Sigmoid colon (tissue), 6 donors: ENCODE measurements at regions not wholly inside any gene's neighbourhood (a gene's known extent, or its start where the extent isn't known, plus 50 kb on each side); places are given as distances from the start of the nearest gene placed in this dataset.

Experiments used
- DNase-seq: peaks from one replicate; pipeline ENCODE4 v3.0.0-alpha.2; 2019
- H3K27ac ChIP-seq, 4 donors: fragments of 200-600 bp; sonication (generic); one replicate each; pipeline ENCODE4 v1.5.1; 2016 to 2019; ENCODE audit warnings: mild to moderate bottlenecking in 1 of 4
- H3K27me3 ChIP-seq, 3 donors: fragments of 200-600 bp; sonication (generic); one replicate each; pipeline ENCODE4 v1.5.1; 2019; ENCODE audit warnings: mild to moderate bottlenecking in 1 of 3
- H3K36me3 ChIP-seq, 4 donors: fragments of 200-600 bp; sonication (generic); one replicate each; pipeline ENCODE4 v1.5.1; 2016 to 2019
- H3K4me1 ChIP-seq, 4 donors: fragments of 200-600 bp; sonication (generic); one replicate each; pipeline ENCODE4 v1.5.1; 2017 to 2019
- H3K4me3 ChIP-seq, 4 donors: fragments of 200-600 bp; sonication (generic); one replicate each; pipeline ENCODE4 v1.5.1; 2017 to 2019; ENCODE audit warnings: mild to moderate bottlenecking in 2 of 4, moderate library complexity in 1 of 4
- H3K9me3 ChIP-seq, 4 donors: fragments of 200-600 bp in 3 of 4; sonication (generic) in 3 of 4; one replicate each; pipeline versions ENCODE4 v1.5.1 to v1.6.1; 2013 to 2019
- CTCF ChIP-seq, 4 experiments: fragments of 450-650 bp in 3 of 4; fragments of 200-600 bp in 1 of 4; IDR thresholded peaks; one replicate each; pipeline ENCODE4 v1.5.1; 2016 to 2019; ENCODE audit warnings: antibody characterized with exemption in 4 of 4, mild to moderate bottlenecking in 3 of 4, moderate library complexity in 2 of 4
- EP300 ChIP-seq, 4 donors: sonication (generic); formaldehyde crosslinking; IDR thresholded peaks; one replicate each; pipeline ENCODE4 v1.6.1; 2017; ENCODE audit warnings: antibody characterized with exemption in 4 of 4
- POLR2A ChIP-seq, 2 donors: fragments of 450-650 bp; IDR thresholded peaks; one replicate each; pipeline ENCODE4 v1.6.1; 2016; ENCODE audit warnings: antibody characterized with exemption in 2 of 2, mild to moderate bottlenecking in 2 of 2, moderate library complexity in 2 of 2
- POLR2AphosphoS5 ChIP-seq, 4 donors: sonication (generic); formaldehyde crosslinking; IDR thresholded peaks; one replicate each; pipeline ENCODE4 v1.6.1; 2017; ENCODE audit warnings: antibody characterized with exemption in 4 of 4
- WGBS, 2 donors: extraction: QIAGEN DNeasy Blood & Tissue Kit; methylation state at CpG; one replicate each; pipeline ENCODE4 v1.1.7; 2013; 5-methylcytosine and 5-hydroxymethylcytosine counted together
- intact Hi-C: fragments of 100-400 bp; cut with DNase I; formaldehyde crosslinking; loops from one replicate; pipeline ENCODE4 v1.15.1; 2023
- donor health status: healthy with polysubstance abuse.
- donor health status: healthy.

DNA sequence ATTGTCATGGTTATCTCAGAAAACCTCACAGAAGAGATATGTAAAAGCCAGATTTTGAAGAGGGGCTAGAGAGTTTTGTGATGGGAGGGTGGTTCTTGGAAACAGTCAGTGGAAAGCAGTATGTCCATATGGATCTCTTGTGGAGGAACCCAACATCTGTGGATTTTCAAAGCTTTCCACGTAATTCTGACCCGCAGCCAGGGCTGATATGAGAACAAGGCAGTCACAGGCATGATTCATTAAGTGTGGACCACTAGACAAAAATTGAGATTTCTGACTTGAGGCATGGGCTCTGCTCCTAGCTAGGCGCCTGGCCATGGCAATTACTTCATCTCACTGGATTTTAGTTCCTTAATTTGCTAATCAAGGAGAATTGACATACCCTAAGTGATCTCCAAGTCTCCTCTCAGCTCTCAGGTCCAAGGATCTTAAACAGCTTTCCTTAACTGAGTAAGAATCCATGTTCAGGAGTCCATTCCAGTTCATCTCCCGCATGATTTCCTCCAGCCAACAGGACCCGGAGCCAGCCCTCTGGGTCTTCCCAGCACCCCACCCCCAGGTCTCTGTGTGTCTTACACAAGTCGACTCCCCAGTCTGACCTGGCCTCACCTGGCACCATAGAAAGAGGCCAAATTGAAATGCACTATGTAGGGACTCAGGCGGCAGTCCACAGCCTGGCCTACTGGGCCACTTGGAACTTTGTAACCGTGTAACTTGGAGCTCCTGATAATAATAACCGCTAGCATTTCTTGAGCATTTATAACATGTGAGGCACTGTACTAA is 176.3 kb upstream of the PARP11 start:
- H3K4me3 ChIP-seq = no peak overlapping the region
- no peaks in the 10 kb centered on the region for H3K27me3 ChIP-seq
- 87 to 95% methylated on average over 9 of the region's 9 CpGs for WGBS, 2 donors
- DNase-seq = no peak
- no peaks in the 10 kb centered on the region for H3K4me1 ChIP-seq
- intact Hi-C loops = no loop called here
- no peaks in the 10 kb centered on the region for H3K36me3 ChIP-seq
- no peaks in the 10 kb centered on the region for H3K9me3 ChIP-seq
- H3K27ac ChIP-seq = no peak overlapping the region
- TF ChIP-seq POLR2A (IDR thresholded peaks at IDR 0.05) = no peak
- TF ChIP-seq EP300 (IDR thresholded peaks at IDR 0.05) = no peak
- no peak for TF ChIP-seq POLR2AphosphoS5 (IDR thresholded peaks at IDR 0.05)
- no peak for TF ChIP-seq CTCF (IDR thresholded peaks at IDR 0.05)

DNA sequence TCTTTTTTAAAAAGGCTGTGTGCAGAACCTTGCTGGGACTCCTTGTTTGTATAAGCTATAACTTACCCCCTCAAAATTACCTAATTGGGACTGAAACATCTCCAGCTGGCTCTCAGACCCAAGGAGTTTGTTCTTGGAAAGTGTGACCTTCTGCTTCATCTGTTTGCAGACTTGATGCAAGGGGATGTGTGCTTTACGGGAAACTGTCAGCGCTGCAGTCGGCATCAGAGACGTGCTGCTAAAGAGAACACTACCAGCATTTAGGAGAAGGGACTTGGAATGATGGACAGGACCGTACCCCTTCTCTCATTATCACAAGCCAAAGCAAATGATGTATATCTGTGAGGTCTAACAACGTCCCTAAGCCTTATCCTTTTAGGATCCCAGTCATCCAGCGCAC is 174.2 kb upstream of the PARP11 start:
- H3K4me1 ChIP-seq = no peaks in the 10 kb centered on the region
- WGBS, 2 donors = 94 to 95% methylated on average over 7 of the region's 7 CpGs
- no peak overlapping the region for H3K27ac ChIP-seq
- DNase-seq = no peak
- no peaks in the 10 kb centered on the region for H3K36me3 ChIP-seq
- TF ChIP-seq EP300 (IDR thresholded peaks at IDR 0.05) = no peak
- TF ChIP-seq POLR2A (IDR thresholded peaks at IDR 0.05) = no peak
- no peak for TF ChIP-seq POLR2AphosphoS5 (IDR thresholded peaks at IDR 0.05)
- no peak for TF ChIP-seq CTCF (IDR thresholded peaks at IDR 0.05)
- H3K27me3 ChIP-seq = no peaks in the 10 kb centered on the region
- intact Hi-C loops = no loop called here
- H3K4me3 ChIP-seq = no peak overlapping the region
- no peaks in the 10 kb centered on the region for H3K9me3 ChIP-seq

GRCh38 chr12:4046495-4046840 is 173.3 kb upstream of the PARP11 start:
- no peak for TF ChIP-seq POLR2AphosphoS5 (IDR thresholded peaks at IDR 0.05)
- TF ChIP-seq POLR2A (IDR thresholded peaks at IDR 0.05) = no peak
- no peak for TF ChIP-seq CTCF (IDR thresholded peaks at IDR 0.05)
- no peak for TF ChIP-seq EP300 (IDR thresholded peaks at IDR 0.05)
- Histone ChIP-seq H3K4me3 (no peak overlapping the region), H3K27me3 (no peaks in the 10 kb centered on the region), H3K4me1 (no peaks in the 10 kb centered on the region), H3K36me3 (no peaks in the 10 kb centered on the region), H3K9me3 (no peaks in the 10 kb centered on the region), H3K27ac (no peak overlapping the region)
- no peak for DNase-seq
- 11 to 38% methylated on average over 6 of the region's 6 CpGs for WGBS, 2 donors
- intact Hi-C loops = no loop called here

DNA sequence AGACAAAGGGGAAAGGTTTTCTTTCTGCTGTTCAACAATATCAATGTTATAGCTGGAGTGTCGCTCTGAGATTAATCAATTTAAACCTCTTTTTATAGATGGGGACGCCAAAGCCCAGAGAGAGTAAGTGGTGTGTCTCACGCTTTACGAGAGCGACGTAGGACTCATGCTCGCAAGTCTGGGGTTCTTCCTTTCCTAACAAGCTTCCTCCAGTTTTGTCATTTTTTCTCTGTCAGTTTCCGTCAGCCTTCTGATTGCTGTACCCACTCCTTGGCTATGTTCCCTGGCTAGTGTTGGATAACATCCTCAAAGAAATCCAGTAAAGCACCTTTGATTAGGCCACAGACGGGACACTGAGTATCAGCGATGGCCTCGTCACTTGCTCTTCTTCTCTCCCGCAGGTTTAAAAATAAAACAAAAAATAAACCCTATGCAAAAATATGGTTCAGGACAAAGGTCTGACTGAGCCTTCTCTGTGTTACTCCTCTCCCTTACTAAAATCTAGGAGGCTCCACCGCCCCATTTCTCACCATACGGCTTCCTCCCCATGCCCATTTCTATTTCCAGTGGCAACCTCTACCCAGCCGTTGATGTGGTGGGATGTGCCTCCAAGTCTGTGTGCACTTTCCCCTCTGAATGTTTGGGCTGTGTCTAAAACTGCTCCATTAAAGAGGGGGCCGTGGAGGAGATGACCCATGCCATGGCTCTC is 172.7 kb upstream of the PARP11 start:
- no peak for DNase-seq
- H3K9me3 ChIP-seq = no peaks in the 10 kb centered on the region
- 65 to 86% methylated on average over 16 of the region's 16 CpGs for WGBS, 2 donors
- H3K27ac ChIP-seq = no peak overlapping the region
- H3K4me1 ChIP-seq = no peaks in the 10 kb centered on the region
- H3K27me3 ChIP-seq = no peaks in the 10 kb centered on the region
- TF ChIP-seq POLR2A (IDR thresholded peaks at IDR 0.05) = no peak
- TF ChIP-seq CTCF (IDR thresholded peaks at IDR 0.05) = no peak
- TF ChIP-seq POLR2AphosphoS5 (IDR thresholded peaks at IDR 0.05) = no peak
- no peak for TF ChIP-seq EP300 (IDR thresholded peaks at IDR 0.05)
- intact Hi-C loops = no loop called here
- no peaks in the 10 kb centered on the region for H3K36me3 ChIP-seq
- H3K4me3 ChIP-seq = no peak overlapping the region
